H1 (cell line): ENCODE measurements at regions not wholly inside any gene's neighbourhood (a gene's known extent, or its start where the extent isn't known, plus 50 kb on each side); places are given as distances from the start of the nearest gene placed in this dataset.

Source experiments
- ATF2 ChIP-seq: IDR thresholded peaks from 2 replicates; pipeline ENCODE4 v1.6.1; 2012; ENCODE audit warnings: low read length, inconsistent platforms
- FOSL1 ChIP-seq: IDR thresholded peaks from 2 replicates; pipeline ENCODE4 v1.6.1; 2011; ENCODE audit warnings: mild to moderate bottlenecking, low read depth, low read length, moderate library complexity; ENCODE audit not compliant: insufficient read depth
- RBBP5 ChIP-seq: IDR thresholded peaks from 2 replicates; pipeline ENCODE4 v1.7.1; 2012; ENCODE audit warnings: low read depth, mild to moderate bottlenecking, inconsistent platforms, low read length, moderate library complexity, borderline replicate concordance
- TF ChIP-seq, protein P1 (sequence below), 3 experiments: IDR thresholded peaks; 1 replicate in 2 of 3; 2 replicates in 1 of 3; pipeline versions ENCODE4 v1.5.1 to v1.6.1; 2011; ENCODE audit warnings: low read length in 3 of 3, mild to moderate bottlenecking in 3 of 3, inconsistent platforms in 2 of 3, low read depth in 1 of 3, moderate library complexity in 1 of 3; ENCODE audit not compliant: insufficient read depth in 1 of 3; ENCODE audit errors: control extremely low read depth in 1 of 3

DNA sequence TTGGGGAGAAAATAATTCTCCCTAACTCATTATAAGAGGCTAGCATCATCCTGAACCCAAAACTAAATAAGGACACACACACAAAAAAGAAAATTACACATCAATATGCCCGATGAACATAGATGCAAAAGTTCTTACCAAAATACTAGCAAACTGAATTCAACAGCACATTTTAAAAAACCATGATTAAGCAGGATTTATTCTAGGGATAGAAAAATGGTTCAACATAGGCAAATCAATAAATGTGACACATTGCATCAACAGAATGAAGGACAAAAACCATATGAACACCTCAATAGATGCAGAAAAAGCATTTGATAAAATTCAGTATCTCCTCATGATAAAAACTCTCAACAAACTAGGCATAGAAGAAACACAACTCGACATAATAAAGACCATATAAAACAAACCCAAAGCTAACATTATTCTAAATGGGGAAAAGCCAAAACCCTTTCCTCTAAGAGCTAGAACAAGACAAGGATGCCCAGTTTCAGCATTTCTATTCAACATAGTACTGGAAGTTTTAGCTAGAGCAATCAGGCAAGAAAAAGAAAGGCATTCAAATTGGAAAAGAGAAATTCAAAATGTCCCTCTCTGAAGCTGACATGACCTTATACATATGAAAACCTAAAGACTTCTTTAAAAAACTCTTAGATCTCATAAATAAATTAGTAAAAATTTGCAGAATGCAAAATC is 200.9 kb downstream of the NKX6-1 start (continued):
- TF ChIP-seq ATF2 (no peak), RBBP5 (no peak), FOSL1 (no peak)
- TF ChIP-seq, protein P1, sequence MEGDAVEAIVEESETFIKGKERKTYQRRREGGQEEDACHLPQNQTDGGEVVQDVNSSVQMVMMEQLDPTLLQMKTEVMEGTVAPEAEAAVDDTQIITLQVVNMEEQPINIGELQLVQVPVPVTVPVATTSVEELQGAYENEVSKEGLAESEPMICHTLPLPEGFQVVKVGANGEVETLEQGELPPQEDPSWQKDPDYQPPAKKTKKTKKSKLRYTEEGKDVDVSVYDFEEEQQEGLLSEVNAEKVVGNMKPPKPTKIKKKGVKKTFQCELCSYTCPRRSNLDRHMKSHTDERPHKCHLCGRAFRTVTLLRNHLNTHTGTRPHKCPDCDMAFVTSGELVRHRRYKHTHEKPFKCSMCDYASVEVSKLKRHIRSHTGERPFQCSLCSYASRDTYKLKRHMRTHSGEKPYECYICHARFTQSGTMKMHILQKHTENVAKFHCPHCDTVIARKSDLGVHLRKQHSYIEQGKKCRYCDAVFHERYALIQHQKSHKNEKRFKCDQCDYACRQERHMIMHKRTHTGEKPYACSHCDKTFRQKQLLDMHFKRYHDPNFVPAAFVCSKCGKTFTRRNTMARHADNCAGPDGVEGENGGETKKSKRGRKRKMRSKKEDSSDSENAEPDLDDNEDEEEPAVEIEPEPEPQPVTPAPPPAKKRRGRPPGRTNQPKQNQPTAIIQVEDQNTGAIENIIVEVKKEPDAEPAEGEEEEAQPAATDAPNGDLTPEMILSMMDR (IDR thresholded peaks at IDR 0.05; ENCODE audit: control extremely low read depth in 1 of 3, insufficient read depth in 1 of 3, low read depth in 1 of 3, low read length in 3 of 3), result no peak
